Left lung (tissue), 4 donors: ENCODE measurements at regions not wholly inside any gene's neighbourhood (a gene's known extent, or its start where the extent isn't known, plus 50 kb on each side); places are given as distances from the start of the nearest gene placed in this dataset.

ENCODE experiments used
- ATAC-seq: fragments of 200-7000 bp; cut with Tn5 transposase; one replicate; pipeline ENCODE4 v1.9.1; 2020; ENCODE audit warnings: moderate library complexity
- DNase-seq, 4 donors: peaks; one replicate each; pipeline ENCODE4 v3.0.0-alpha.2; 2013 to 2020
- H3K27ac ChIP-seq, 2 donors: fragments of 200-600 bp; sonication (generic) in 1 of 2; one replicate each; pipeline versions ENCODE4 v1.5.0 to v1.8.0; 2020 to 2021
- H3K27me3 ChIP-seq, 2 donors: fragments of 200-600 bp; sonication (generic) in 1 of 2; one replicate each; pipeline versions ENCODE4 v1.5.0 to v1.8.0; 2020 to 2021
- H3K36me3 ChIP-seq, 2 donors: fragments of 200-600 bp; sonication (generic) in 1 of 2; one replicate each; pipeline versions ENCODE4 v1.5.0 to v1.8.0; 2020 to 2021
- H3K4me1 ChIP-seq, 2 donors: fragments of 200-600 bp; one replicate each; pipeline ENCODE4 v1.8.0; 2021
- H3K4me3 ChIP-seq, 2 donors: fragments of 200-600 bp; sonication (generic) in 1 of 2; one replicate each; pipeline versions ENCODE4 v1.5.0 to v1.8.0; 2020 to 2021; ENCODE audit warnings: mild to moderate bottlenecking in 1 of 2
- H3K9me3 ChIP-seq, 2 donors: fragments of 200-600 bp; sonication (generic) in 1 of 2; one replicate each; pipeline versions ENCODE4 v1.5.0 to v1.8.0; 2020 to 2021
- CTCF ChIP-seq, 2 donors: fragments of 200-600 bp; sonication (generic) in 1 of 2; IDR thresholded peaks; one replicate each; pipeline versions ENCODE4 v1.5.0 to v1.8.0; 2021; ENCODE audit warnings: antibody characterized with exemption in 2 of 2
- intact Hi-C, 2 donors: fragments of 100-400 bp; cut with DNase I; formaldehyde crosslinking; loops; one replicate each; pipeline versions ENCODE4 v1.11.2 to v1.14.2; 2022
- donor health status: DM: no; HTN: yes; CAD: no.
- donor health status: DM: no; HTN: no; CAD: no.

DNA sequence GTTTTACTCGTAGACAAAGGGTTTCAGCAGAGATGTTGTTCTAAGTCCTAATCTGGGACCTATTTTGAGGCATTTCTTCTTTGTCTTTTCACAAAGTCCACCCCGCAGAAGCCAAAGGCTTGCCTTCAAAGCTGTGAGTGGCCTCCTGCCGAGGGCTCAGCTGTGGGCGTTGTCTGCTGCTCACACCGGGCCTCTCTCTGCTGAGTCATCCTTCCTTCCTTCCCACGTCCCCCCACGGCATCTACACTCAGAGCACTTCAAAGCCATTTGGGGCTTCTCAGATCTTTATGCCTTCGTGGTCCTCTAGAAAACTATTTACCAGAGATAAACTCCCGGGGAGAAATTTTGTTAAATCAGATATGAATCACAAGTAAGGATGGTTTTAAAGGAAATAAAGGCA, 115.9 kb upstream of the TMPO start:
- no peaks in the 10 kb centered on the region for H3K9me3 ChIP-seq
- intact Hi-C loops, result no loop called here
- H3K27me3 ChIP-seq, result no peaks in the 10 kb centered on the region
- TF ChIP-seq CTCF (IDR thresholded peaks at IDR 0.05), result no peak
- no peak overlapping the region for H3K4me3 ChIP-seq
- H3K27ac ChIP-seq, result no peak overlapping the region
- peak in 1 of 4 donors; percentile 45 for DNase-seq
- H3K4me1 ChIP-seq, result peaks cover 0 to 17% of the 10 kb centered on the region in 2 donors
- H3K36me3 ChIP-seq, result no peaks in the 10 kb centered on the region
- peak; percentile 21 for ATAC-seq

- TF ChIP-seq CTCF (IDR thresholded peaks at IDR 0.05), result no peak
- Histone ChIP-seq H3K4me3 (no peak overlapping the region), H3K4me1 (peaks cover 0 to 17% of the 10 kb centered on the region in 2 donors), H3K36me3 (no peaks in the 10 kb centered on the region), H3K27me3 (no peaks in the 10 kb centered on the region), H3K9me3 (no peaks in the 10 kb centered on the region), H3K27ac (no peak overlapping the region)
- no peak for ATAC-seq
- DNase-seq, result no peak
- intact Hi-C loops, result no loop called here
Measured at GRCh38 chr12:98401427-98401826, 114.0 kb upstream of the TMPO start.

GRCh38 chr12:98402091-98402490, 113.3 kb upstream of the TMPO start:
- Histone ChIP-seq H3K27me3 (no peaks in the 10 kb centered on the region), H3K36me3 (no peaks in the 10 kb centered on the region), H3K27ac (no peak overlapping the region), H3K9me3 (no peaks in the 10 kb centered on the region), H3K4me1 (peaks cover 0 to 16% of the 10 kb centered on the region in 2 donors), H3K4me3 (no peak overlapping the region)
- intact Hi-C loops, result no loop called here
- no peak for DNase-seq
- ATAC-seq, result no peak
- no peak for TF ChIP-seq CTCF (IDR thresholded peaks at IDR 0.05)

GRCh38 chr12:98402671-98403070, 112.7 kb upstream of the TMPO start:
- H3K36me3 ChIP-seq, result no peaks in the 10 kb centered on the region
- H3K9me3 ChIP-seq, result peaks cover 0 to 3% of the 10 kb centered on the region in 2 donors
- no peak overlapping the region for H3K4me3 ChIP-seq
- TF ChIP-seq CTCF (IDR thresholded peaks at IDR 0.05), result no peak
- no peak overlapping the region for H3K27ac ChIP-seq
- H3K27me3 ChIP-seq, result no peaks in the 10 kb centered on the region
- intact Hi-C loops, result no loop called here
- DNase-seq, result no peak
- peaks cover 0 to 10% of the 10 kb centered on the region in 2 donors for H3K4me1 ChIP-seq
- ATAC-seq, result no peak

GRCh38 chr12:98403385-98403784, 112.0 kb upstream of the TMPO start:
- Histone ChIP-seq H3K9me3 (peaks cover 0 to 4% of the 10 kb centered on the region in 2 donors), H3K27ac (no peak overlapping the region), H3K4me3 (no peak overlapping the region), H3K36me3 (no peaks in the 10 kb centered on the region), H3K4me1 (peaks cover 0 to 7% of the 10 kb centered on the region in 2 donors), H3K27me3 (no peaks in the 10 kb centered on the region)
- TF ChIP-seq CTCF (IDR thresholded peaks at IDR 0.05), result no peak
- ATAC-seq (no peak), DNase-seq (no peak)
- intact Hi-C loops, result no loop called here
